GM20431 (cell line): ENCODE measurements at regions not wholly inside any gene's neighbourhood (a gene's known extent, or its start where the extent isn't known, plus 50 kb on each side); places are given as distances from the start of the nearest gene placed in this dataset.
"Not testable (repeated sequence)": the region's sequence is repeated elsewhere in the genome, so short reads cannot be mapped to it uniquely, and the experiment has no call there.

ENCODE experiments used
- in situ Hi-C: fragments of 300-500 bp; cut with MseI, MboI; formaldehyde crosslinking; loops from one replicate; pipeline ENCODE4 v1.15.0; 2020; ENCODE audit warnings: low sequenced_read_pairs; ENCODE audit not compliant: unreplicated experiment

- in situ Hi-C loops: no loop called here
Measured at GRCh38 chr3:18527691-18528090, 102.6 kb upstream of the SATB1 start.

- in situ Hi-C loops: no loop called here
Measured at GRCh38 chr3:18526667-18527066, 101.5 kb upstream of the SATB1 start.

GRCh38 chr3:18516170-18516569 lies 91.0 kb upstream of the SATB1 start:
- in situ Hi-C loops: not testable (repeated sequence)

GRCh38 chr3:18513091-18513490 lies 88.0 kb upstream of the SATB1 start:
- in situ Hi-C loops: no loop called here

GRCh38 chr3:18512007-18512406 lies 86.9 kb upstream of the SATB1 start:
- in situ Hi-C loops: no loop called here

GRCh38 chr3:18510947-18511346 lies 85.8 kb upstream of the SATB1 start:
- in situ Hi-C loops: no loop called here

DNA sequence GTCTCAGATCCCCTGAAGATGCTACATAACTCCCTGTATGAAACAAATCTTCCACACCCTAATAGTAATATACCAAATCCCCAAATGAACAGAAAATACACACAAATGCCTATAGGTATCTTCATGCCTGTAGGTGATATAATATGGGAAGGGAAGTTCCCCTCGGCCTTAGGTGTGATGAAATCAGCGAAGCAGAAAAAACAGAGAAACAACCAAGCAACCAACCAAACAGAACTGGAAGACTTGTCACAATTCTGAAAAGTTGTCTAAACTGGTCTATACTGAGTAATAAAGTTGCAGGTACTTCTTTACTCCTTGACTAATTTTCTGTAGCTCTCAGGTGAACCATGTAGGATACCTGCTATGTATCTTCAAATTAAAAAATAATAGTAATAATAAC lies 82.2 kb upstream of the SATB1 start:
- in situ Hi-C loops: no loop called here

- in situ Hi-C loops: no loop called here
Measured at GRCh38 chr3:18505056-18505455, 79.9 kb upstream of the SATB1 start.

DNA sequence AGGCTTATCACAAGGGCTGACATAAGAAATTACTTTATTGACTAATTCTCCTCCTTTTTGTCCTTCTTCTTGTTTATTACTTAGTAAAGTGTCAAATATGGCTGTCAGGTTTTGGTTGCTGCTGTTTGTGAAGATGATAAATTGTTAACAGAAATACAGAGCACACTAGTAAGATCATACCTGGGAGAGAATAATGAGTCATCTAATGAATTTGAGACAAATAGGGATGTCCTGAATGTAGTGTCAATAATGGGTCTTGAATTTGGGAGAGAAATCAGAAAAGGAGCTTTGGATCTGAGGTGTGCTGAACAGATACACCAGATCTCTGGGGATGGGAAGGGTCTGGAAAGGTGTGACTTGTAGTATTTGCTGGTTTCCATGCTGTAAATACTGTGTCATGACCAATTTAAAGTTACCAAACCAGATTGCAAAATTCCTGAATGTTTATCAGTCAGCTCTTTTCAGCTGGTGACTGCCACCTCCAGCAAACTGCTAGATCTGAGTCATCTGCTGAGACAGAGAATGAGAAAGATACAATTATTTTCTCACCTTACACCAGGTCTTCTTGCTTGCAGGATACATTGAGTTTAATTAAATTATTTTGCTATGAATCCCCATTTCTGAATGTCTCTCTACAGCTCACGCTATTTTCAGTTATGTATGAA lies 76.7 kb upstream of the SATB1 start:
- in situ Hi-C loops: no loop called here

DNA sequence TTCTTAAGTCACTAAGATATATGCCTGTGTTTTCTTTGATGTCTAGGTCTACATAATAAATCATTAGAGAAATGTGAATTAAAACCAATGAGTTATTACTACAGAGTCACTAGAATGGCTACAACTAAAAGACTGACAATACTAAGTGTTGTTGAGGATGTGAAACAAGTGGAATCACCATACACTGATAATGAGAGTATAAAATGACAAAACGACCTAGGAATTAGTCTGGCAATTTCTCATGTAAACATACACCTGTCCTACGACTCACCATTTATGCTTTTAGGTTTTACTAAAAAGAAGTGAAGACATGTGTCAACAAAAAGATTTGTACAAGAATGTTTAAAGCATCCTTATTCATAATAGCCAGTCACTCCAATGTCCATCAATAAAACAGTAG lies 75.2 kb upstream of the SATB1 start:
- in situ Hi-C loops: no loop called here

DNA sequence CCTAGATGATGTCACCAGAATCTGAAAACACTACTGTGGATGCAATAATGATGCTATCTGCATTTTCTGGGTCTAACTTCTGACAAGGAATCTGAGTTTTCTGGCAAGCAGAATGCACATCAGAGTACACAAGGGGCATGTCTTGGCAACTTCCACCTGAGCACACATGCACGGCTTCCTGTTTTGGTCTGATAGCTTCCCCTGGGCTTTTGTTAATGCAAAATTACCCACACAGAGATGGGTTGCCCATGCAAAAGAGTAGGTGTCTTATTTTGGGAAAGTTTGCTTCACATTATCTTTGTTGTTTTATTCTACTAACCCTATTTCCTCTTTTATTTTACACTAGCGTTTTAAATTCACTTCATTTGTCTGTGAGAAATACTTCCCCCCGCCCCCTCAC lies 74.2 kb upstream of the SATB1 start:
- in situ Hi-C loops: no loop called here

DNA sequence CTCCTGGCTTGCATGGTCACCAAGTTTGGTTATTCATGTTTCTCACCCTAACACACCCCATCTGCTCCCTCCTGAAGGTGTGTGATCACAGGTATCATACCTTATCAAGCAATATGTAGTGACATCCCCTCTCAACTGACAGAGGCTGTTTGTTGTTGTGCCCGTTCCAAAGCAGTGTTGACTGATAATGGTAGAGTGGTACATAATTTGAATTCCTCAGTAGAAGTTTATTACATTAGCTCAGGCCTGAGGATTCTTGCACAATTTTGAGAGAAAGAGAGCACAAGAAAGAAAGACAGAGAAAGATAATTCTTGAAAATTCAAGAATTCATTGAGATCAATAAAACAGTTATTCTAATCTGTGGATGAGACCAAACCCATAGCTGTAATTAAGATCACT lies 69.1 kb upstream of the SATB1 start:
- in situ Hi-C loops: no loop called here

DNA sequence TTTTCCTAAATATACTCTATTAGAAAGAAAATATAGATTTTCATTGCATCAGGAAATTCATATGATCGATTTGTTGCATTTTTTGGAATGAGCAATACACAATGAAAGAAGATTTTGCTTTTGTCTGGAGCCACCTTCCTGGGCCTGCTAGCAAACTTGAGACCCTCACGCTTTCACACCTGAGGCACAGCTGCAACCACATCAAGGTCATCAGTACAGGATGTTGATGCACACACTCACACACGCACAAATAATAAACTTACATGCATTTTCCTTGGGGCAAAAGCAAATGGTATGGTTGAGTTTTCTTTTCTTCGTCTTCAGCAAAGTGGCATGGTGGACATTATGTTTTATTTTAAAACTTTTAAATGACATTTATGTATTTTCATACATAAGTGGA lies 64.8 kb upstream of the SATB1 start:
- in situ Hi-C loops: no loop called here

GRCh38 chr3:18483226-18483625 lies 58.1 kb upstream of the SATB1 start:
- in situ Hi-C loops: no loop called here

DNA sequence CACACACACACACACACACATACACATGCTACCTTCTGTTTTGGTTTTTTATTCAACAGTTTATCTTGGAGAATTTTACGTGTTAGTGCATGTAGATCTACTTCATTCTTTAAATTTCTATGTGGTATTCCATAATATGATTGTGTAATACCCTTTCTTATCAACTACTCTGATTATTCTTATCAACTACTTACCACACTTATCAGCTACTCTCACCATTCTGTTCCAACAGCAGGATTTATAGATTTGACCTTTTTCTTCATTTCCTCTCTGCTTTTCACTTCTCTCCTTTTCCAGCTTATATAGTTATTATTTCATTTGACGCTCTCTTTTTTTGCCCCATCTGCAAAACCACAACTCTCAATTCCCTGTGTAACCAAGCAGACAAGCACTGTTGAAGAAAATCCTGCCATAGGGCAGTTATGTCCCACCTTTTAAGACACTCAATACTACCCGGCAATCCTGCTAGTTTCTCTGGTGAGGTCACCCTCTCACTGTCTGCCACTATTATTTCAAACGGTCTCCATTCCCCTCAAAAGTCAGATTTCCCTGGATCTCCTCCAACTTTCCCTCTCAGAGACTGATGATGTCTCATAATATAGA lies 56.9 kb upstream of the SATB1 start:
- in situ Hi-C loops: no loop called here

DNA sequence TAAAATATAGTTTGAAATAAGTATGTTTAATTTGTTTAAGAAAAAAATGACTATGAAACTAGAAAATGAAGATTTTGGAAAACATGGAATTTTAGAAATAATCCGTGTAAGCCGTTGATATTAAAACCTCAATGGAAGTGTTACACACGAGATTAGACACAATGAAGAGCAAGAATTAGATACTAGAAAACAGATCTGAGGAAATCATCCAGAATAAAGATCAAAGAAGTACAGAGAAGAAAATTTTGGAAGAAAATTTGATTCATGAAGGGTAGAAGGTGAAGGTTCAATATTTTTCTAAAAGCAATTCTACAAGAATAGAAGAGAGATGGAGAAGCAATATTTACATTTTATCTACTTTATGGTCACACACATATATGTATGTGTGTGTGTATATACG lies 52.5 kb upstream of the SATB1 start:
- in situ Hi-C loops: no loop called here
